HEK293 (cell line): ENCODE measurements at regions not wholly inside any gene's neighbourhood (a gene's known extent, or its start where the extent isn't known, plus 50 kb on each side); places are given as distances from the start of the nearest gene placed in this dataset.

Experiments
- CTCF ChIA-PET: fragments of 350-600 bp; formaldehyde crosslinking; extraction: SDS; loops from one replicate; lab custom pipeline; 2021; ENCODE audit warnings: antibody characterized with exemption; lab: Yijun Ruan, JAX
- POLR2A ChIA-PET: fragments of 300-600 bp; formaldehyde crosslinking; extraction: SDS; loops from one replicate; lab custom pipeline; 2020; ENCODE audit warnings: antibody characterized with exemption, inconsistent platforms; lab: Yijun Ruan, JAX
- H3K27ac ChIP-seq: fragments of 200-500 bp; sonication (Bioruptor generic); 2 replicates; pipeline ENCODE4 v1.5.1; 2014; ENCODE audit warnings: low read depth, low read length, control low read depth, inconsistent platforms; ENCODE audit errors: extremely low read depth
- H3K36me3 ChIP-seq, 2 experiments: fragments of 200-500 bp in 1 of 2; sonication (Bioruptor generic) in 1 of 2; 1 replicate in 1 of 2; 2 replicates in 1 of 2; pipeline ENCODE4 v1.5.1; 2014 to 2017; ENCODE audit warnings: inconsistent platforms in 2 of 2, low read length in 2 of 2; ENCODE audit not compliant: control insufficient read depth in 2 of 2, insufficient read depth in 1 of 2
- H3K4me1 ChIP-seq: fragments of 200-500 bp; sonication (Bioruptor generic); 2 replicates; pipeline ENCODE4 v1.5.1; 2014; ENCODE audit warnings: mild to moderate bottlenecking, low read length, inconsistent platforms; ENCODE audit not compliant: control insufficient read depth, insufficient read depth
- H3K4me3 ChIP-seq: 2 replicates; pipeline ENCODE4 v1.5.1; 2011; ENCODE audit warnings: low read depth, mild to moderate bottlenecking, control low read depth, low read length, moderate library complexity
- H3K9me3 ChIP-seq: fragments of 200-500 bp; sonication (Bioruptor generic); 2 replicates; pipeline ENCODE4 v1.5.1; 2014; ENCODE audit warnings: low read depth, low read length, inconsistent platforms; ENCODE audit not compliant: control insufficient read depth, insufficient read depth
- GLIS2 ChIP-seq: fragments of 450-650 bp; formaldehyde crosslinking; IDR thresholded peaks from 2 replicates; pipeline ENCODE4 v1.5.1; 2016; ENCODE audit warnings: missing biosample characterization, missing genetic modification characterization
- OSR2 ChIP-seq: fragments of 450-650 bp; formaldehyde crosslinking; IDR thresholded peaks from 2 replicates; pipeline ENCODE4 v1.5.1; 2016; ENCODE audit warnings: missing biosample characterization, missing genetic modification characterization
- REPIN1 ChIP-seq: fragments of 450-650 bp; formaldehyde crosslinking; IDR thresholded peaks from 2 replicates; pipeline ENCODE4 v1.5.1; 2017; ENCODE audit warnings: missing biosample characterization, missing genetic modification characterization, low read depth
- TCF7L2 ChIP-seq: IDR thresholded peaks from 2 replicates; pipeline ENCODE4 v1.6.1; 2011; ENCODE audit warnings: low read depth, mild to moderate bottlenecking, inconsistent platforms, low read length, moderate library complexity, borderline replicate concordance
- ZBTB17 ChIP-seq: fragments of 450-650 bp; formaldehyde crosslinking; IDR thresholded peaks from 2 replicates; pipeline ENCODE4 v1.5.1; 2016; ENCODE audit warnings: missing biosample characterization, missing genetic modification characterization
- ZEB2 ChIP-seq: fragments of 450-650 bp; formaldehyde crosslinking; IDR thresholded peaks from 2 replicates; pipeline ENCODE4 v1.5.1; 2016; ENCODE audit warnings: missing biosample characterization, missing genetic modification characterization
- ZNF133 ChIP-seq: fragments of 450-650 bp; formaldehyde crosslinking; IDR thresholded peaks from 2 replicates; pipeline ENCODE4 v1.5.1; 2016; ENCODE audit warnings: missing biosample characterization, missing genetic modification characterization
- ZNF148 ChIP-seq: fragments of 450-650 bp; formaldehyde crosslinking; IDR thresholded peaks from 2 replicates; pipeline ENCODE4 v1.5.0; 2017; ENCODE audit warnings: missing biosample characterization, missing genetic modification characterization, borderline replicate concordance
- ZNF18 ChIP-seq: fragments of 450-650 bp; formaldehyde crosslinking; IDR thresholded peaks from 2 replicates; pipeline ENCODE4 v1.5.1; 2016; ENCODE audit warnings: missing biosample characterization, missing genetic modification characterization
- ZNF2 ChIP-seq: fragments of 450-650 bp; formaldehyde crosslinking; IDR thresholded peaks from 2 replicates; pipeline ENCODE4 v1.5.1; 2016; ENCODE audit warnings: missing biosample characterization, missing genetic modification characterization
- ZNF211 ChIP-seq: fragments of 450-650 bp; formaldehyde crosslinking; IDR thresholded peaks from 2 replicates; pipeline ENCODE4 v1.5.1; 2016; ENCODE audit warnings: low read depth, missing biosample characterization, missing genetic modification characterization
- ZNF248 ChIP-seq: fragments of 450-650 bp; formaldehyde crosslinking; IDR thresholded peaks from 2 replicates; pipeline ENCODE4 v1.5.1; 2017; ENCODE audit warnings: missing biosample characterization, missing genetic modification characterization
- ZNF473 ChIP-seq: fragments of 450-650 bp; formaldehyde crosslinking; IDR thresholded peaks from 2 replicates; pipeline ENCODE4 v1.5.1; 2017; ENCODE audit warnings: missing biosample characterization, missing genetic modification characterization
- ZNF510 ChIP-seq: fragments of 450-650 bp; formaldehyde crosslinking; IDR thresholded peaks from 2 replicates; pipeline ENCODE4 v1.5.1; 2018; ENCODE audit warnings: mild to moderate bottlenecking, missing genetic modification characterization, missing biosample characterization; ENCODE audit not compliant: insufficient replicate concordance
- ZNF560 ChIP-seq: fragments of 450-650 bp; formaldehyde crosslinking; IDR thresholded peaks from 2 replicates; pipeline ENCODE4 v1.5.1; 2017; ENCODE audit warnings: missing biosample characterization, missing genetic modification characterization, borderline replicate concordance
- ZNF621 ChIP-seq: fragments of 450-650 bp; formaldehyde crosslinking; IDR thresholded peaks from 2 replicates; pipeline ENCODE4 v1.5.1; 2017; ENCODE audit warnings: missing biosample characterization, missing genetic modification characterization
- ZNF664 ChIP-seq: fragments of 450-650 bp; formaldehyde crosslinking; IDR thresholded peaks from 2 replicates; pipeline ENCODE4 v1.5.1; 2016; ENCODE audit warnings: missing biosample characterization, missing genetic modification characterization
- ZNF777 ChIP-seq: fragments of 450-650 bp; formaldehyde crosslinking; IDR thresholded peaks from 2 replicates; pipeline ENCODE4 v1.5.1; 2017; ENCODE audit warnings: missing biosample characterization, missing genetic modification characterization, borderline replicate concordance
- ZSCAN18 ChIP-seq: fragments of 450-650 bp; formaldehyde crosslinking; IDR thresholded peaks from 2 replicates; pipeline ENCODE4 v1.5.1; 2016; ENCODE audit warnings: missing biosample characterization, missing genetic modification characterization

- Histone ChIP-seq H3K4me3 (no peak overlapping the region), H3K9me3 (no peaks in the 10 kb centered on the region), H3K36me3 (no peaks in the 10 kb centered on the region), H3K4me1 (peaks cover 32% of the 10 kb centered on the region), H3K27ac (no peak overlapping the region)
- ChIA-PET CTCF (no interaction called here), POLR2A (no interaction called here)
- no peak for TF ChIP-seq ZSCAN18
- no peak for TF ChIP-seq ZNF777 (tag by site-specific recombination)
- no peak for TF ChIP-seq ZNF133 (tag by site-specific recombination)
- TF ChIP-seq GLIS2 (tag by site-specific recombination), result no peak
- no peak for TF ChIP-seq ZNF18 (tag by site-specific recombination)
- TF ChIP-seq ZNF248, result no peak
- TF ChIP-seq ZNF621 (tag by site-specific recombination), result no peak
- TF ChIP-seq ZNF211 (tag by site-specific recombination), result no peak
- TF ChIP-seq ZNF473 (tag by site-specific recombination), result no peak
- TF ChIP-seq ZNF148, result no peak
- no peak for TF ChIP-seq ZNF664 (tag by site-specific recombination)
Observed at GRCh38 chr14:58915646-58916045, 272.8 kb upstream of the DAAM1 start.

- Histone ChIP-seq H3K4me1 (peaks cover 28% of the 10 kb centered on the region), H3K9me3 (no peaks in the 10 kb centered on the region), H3K27ac (no peak overlapping the region), H3K36me3 (no peaks in the 10 kb centered on the region), H3K4me3 (no peak overlapping the region)
- ChIA-PET CTCF (interaction anchor here (0.7 kb wide), 2 partner anchors 35 to 89 kb away, joined by 3 to 6 read pairs; no protein-coding TSS in a partner anchor), POLR2A (no interaction called here)
- TF ChIP-seq GLIS2 (tag by site-specific recombination), result no peak
- TF ChIP-seq OSR2 (tag by site-specific recombination), result no peak
- TF ChIP-seq ZSCAN18, result no peak
- no peak for TF ChIP-seq TCF7L2
- TF ChIP-seq REPIN1 (tag by site-specific recombination), result no peak
- TF ChIP-seq ZEB2, result no peak
- no peak for TF ChIP-seq ZNF510
- TF ChIP-seq ZBTB17, result no peak
- TF ChIP-seq ZNF560 (tag by site-specific recombination), result no peak
- TF ChIP-seq ZNF2, result no peak
- TF ChIP-seq, all 188 proteins: peak for 0
Observed at GRCh38 chr14:58918066-58918738, 270.3 kb upstream of the DAAM1 start.
